DMS53 treated with DMSO at 0.1 percent for 48 hours (cell line): ENCODE measurements at regions not wholly inside any gene's neighbourhood (a gene's known extent, or its start where the extent isn't known, plus 50 kb on each side); places are given as distances from the start of the nearest gene placed in this dataset.

Experiments used
- DNase-seq: peaks from one replicate; lab custom pipeline; 2025; ENCODE audit not compliant: unreplicated experiment; lab: John Stamatoyannopoulos, UW

- DNase-seq, result no peak
Measured at GRCh38 chr1:218633238-218633988, 288.3 kb downstream of the TGFB2 start.

GRCh38 chr1:218634212-218634611 is 289.1 kb downstream of the TGFB2 start:
- DNase-seq, result no peak

GRCh38 chr1:218636548-218636947 is 291.4 kb downstream of the TGFB2 start:
- no peak for DNase-seq

- DNase-seq, result no peak
Measured at GRCh38 chr1:218640173-218640572, 295.0 kb downstream of the TGFB2 start.

GRCh38 chr1:218642033-218642948 is 297.2 kb downstream of the TGFB2 start:
- no peak for DNase-seq

- no peak for DNase-seq
Measured at GRCh38 chr1:218643281-218643680, 298.1 kb downstream of the TGFB2 start.

GRCh38 chr1:218643926-218644325 is 298.8 kb downstream of the TGFB2 start:
- DNase-seq, result no peak

GRCh38 chr1:218646288-218646687 is 301.2 kb downstream of the TGFB2 start:
- no peak for DNase-seq

- no peak for DNase-seq
Measured at GRCh38 chr1:218656301-218657037, 311.3 kb downstream of the TGFB2 start.

GRCh38 chr1:218658269-218658668 is 313.1 kb downstream of the TGFB2 start:
- no peak for DNase-seq

GRCh38 chr1:218658899-218659298 is 313.8 kb downstream of the TGFB2 start:
- no peak for DNase-seq

- DNase-seq, result no peak
Measured at GRCh38 chr1:218659911-218660677, 315.0 kb downstream of the TGFB2 start.

- DNase-seq, result peak; percentile 21
Measured at GRCh38 chr1:218660678-218661053, 315.5 kb downstream of the TGFB2 start.

GRCh38 chr1:218661411-218661810 is 316.3 kb downstream of the TGFB2 start:
- no peak for DNase-seq

GRCh38 chr1:218664385-218665170 is 319.4 kb downstream of the TGFB2 start:
- no peak for DNase-seq

- DNase-seq, result no peak
Measured at GRCh38 chr1:218665221-218665620, 320.1 kb downstream of the TGFB2 start.

- no peak for DNase-seq
Measured at GRCh38 chr1:218666263-218666662, 321.1 kb downstream of the TGFB2 start.

GRCh38 chr1:218667781-218668516 is 322.8 kb downstream of the TGFB2 start:
- no peak for DNase-seq

- DNase-seq, result no peak
Measured at GRCh38 chr1:218669431-218669830, 324.3 kb downstream of the TGFB2 start.
